ENCODE measurements at regions not wholly inside any gene's neighbourhood (a gene's known extent, or its start where the extent isn't known, plus 50 kb on each side); places are given as distances from the start of the nearest gene placed in this dataset.
"Not testable (repeated sequence)": the region's sequence is repeated elsewhere in the genome, so short reads cannot be mapped to it uniquely, and the experiment has no call there.

GRCh38 chr2:111542120-111542774 is 341.7 kb downstream of the ANAPC1 start:
- H3K9ac ChIP-seq (ENCODE audit: low read length); H3K4me3 ChIP-seq (ENCODE audit: low read length); H3K36me3 ChIP-seq (ENCODE audit: control insufficient read depth, insufficient read depth, low read length, severe bottlenecking); H3K9me3 ChIP-seq (ENCODE audit: control insufficient read depth, low read length); H3K4me1 ChIP-seq (ENCODE audit: control insufficient read depth, insufficient read depth, low read length); DNase-seq (ENCODE audit: low read depth); H3K27me3 ChIP-seq (replicated peaks; ENCODE audit: control insufficient read depth, insufficient read depth, low read length): not testable (repeated sequence)

- H3K9ac ChIP-seq (ENCODE audit: low read length); H3K4me3 ChIP-seq (ENCODE audit: low read length); H3K4me1 ChIP-seq (ENCODE audit: control insufficient read depth, insufficient read depth, low read length); DNase-seq (ENCODE audit: low read depth); H3K36me3 ChIP-seq (ENCODE audit: control insufficient read depth, insufficient read depth, low read length, severe bottlenecking); H3K9me3 ChIP-seq (ENCODE audit: control insufficient read depth, low read length); H3K27me3 ChIP-seq (replicated peaks; ENCODE audit: control insufficient read depth, insufficient read depth, low read length): not testable (repeated sequence)
Measured at GRCh38 chr2:111544006-111544405, 340.0 kb downstream of the ANAPC1 start.

GRCh38 chr2:111545723-111546431 is 338.1 kb downstream of the ANAPC1 start:
- H3K9me3 ChIP-seq (ENCODE audit: control insufficient read depth, low read length); H3K4me3 ChIP-seq (ENCODE audit: low read length); H3K9ac ChIP-seq (ENCODE audit: low read length); H3K36me3 ChIP-seq (ENCODE audit: control insufficient read depth, insufficient read depth, low read length, severe bottlenecking); H3K27me3 ChIP-seq (replicated peaks; ENCODE audit: control insufficient read depth, insufficient read depth, low read length); DNase-seq (ENCODE audit: low read depth); H3K4me1 ChIP-seq (ENCODE audit: control insufficient read depth, insufficient read depth, low read length): not testable (repeated sequence)

- not testable (repeated sequence) for H3K9me3 ChIP-seq (ENCODE audit: control insufficient read depth, low read length); DNase-seq (ENCODE audit: low read depth); H3K4me1 ChIP-seq (ENCODE audit: control insufficient read depth, insufficient read depth, low read length); H3K27me3 ChIP-seq (replicated peaks; ENCODE audit: control insufficient read depth, insufficient read depth, low read length); H3K9ac ChIP-seq (ENCODE audit: low read length); H3K36me3 ChIP-seq (ENCODE audit: control insufficient read depth, insufficient read depth, low read length, severe bottlenecking); H3K4me3 ChIP-seq (ENCODE audit: low read length)
Measured at GRCh38 chr2:111546578-111546977, 337.4 kb downstream of the ANAPC1 start.

GRCh38 chr2:111549174-111549573 is 334.8 kb downstream of the ANAPC1 start:
- not testable (repeated sequence) for H3K9ac ChIP-seq (ENCODE audit: low read length); DNase-seq (ENCODE audit: low read depth); H3K4me3 ChIP-seq (ENCODE audit: low read length); H3K27me3 ChIP-seq (replicated peaks; ENCODE audit: control insufficient read depth, insufficient read depth, low read length); H3K4me1 ChIP-seq (ENCODE audit: control insufficient read depth, insufficient read depth, low read length); H3K36me3 ChIP-seq (ENCODE audit: control insufficient read depth, insufficient read depth, low read length, severe bottlenecking); H3K9me3 ChIP-seq (ENCODE audit: control insufficient read depth, low read length)

GRCh38 chr2:111551428-111551827 is 332.6 kb downstream of the ANAPC1 start:
- not testable (repeated sequence) for DNase-seq (ENCODE audit: low read depth); H3K36me3 ChIP-seq (ENCODE audit: control insufficient read depth, insufficient read depth, low read length, severe bottlenecking); H3K27me3 ChIP-seq (replicated peaks; ENCODE audit: control insufficient read depth, insufficient read depth, low read length); H3K9me3 ChIP-seq (ENCODE audit: control insufficient read depth, low read length); H3K4me3 ChIP-seq (ENCODE audit: low read length); H3K9ac ChIP-seq (ENCODE audit: low read length); H3K4me1 ChIP-seq (ENCODE audit: control insufficient read depth, insufficient read depth, low read length)

GRCh38 chr2:111552625-111553024 is 331.4 kb downstream of the ANAPC1 start:
- H3K36me3 ChIP-seq (ENCODE audit: control insufficient read depth, insufficient read depth, low read length, severe bottlenecking); DNase-seq (ENCODE audit: low read depth); H3K4me3 ChIP-seq (ENCODE audit: low read length); H3K9me3 ChIP-seq (ENCODE audit: control insufficient read depth, low read length); H3K27me3 ChIP-seq (replicated peaks; ENCODE audit: control insufficient read depth, insufficient read depth, low read length); H3K9ac ChIP-seq (ENCODE audit: low read length); H3K4me1 ChIP-seq (ENCODE audit: control insufficient read depth, insufficient read depth, low read length): not testable (repeated sequence)

- not testable (repeated sequence) for H3K9me3 ChIP-seq (ENCODE audit: control insufficient read depth, low read length); H3K9ac ChIP-seq (ENCODE audit: low read length); H3K36me3 ChIP-seq (ENCODE audit: control insufficient read depth, insufficient read depth, low read length, severe bottlenecking); H3K27me3 ChIP-seq (replicated peaks; ENCODE audit: control insufficient read depth, insufficient read depth, low read length); H3K4me1 ChIP-seq (ENCODE audit: control insufficient read depth, insufficient read depth, low read length); DNase-seq (ENCODE audit: low read depth); H3K4me3 ChIP-seq (ENCODE audit: low read length)
Measured at GRCh38 chr2:111559301-111559700, 324.7 kb downstream of the ANAPC1 start.

- not testable (repeated sequence) for DNase-seq (ENCODE audit: low read depth); H3K9me3 ChIP-seq (ENCODE audit: control insufficient read depth, low read length); H3K27me3 ChIP-seq (replicated peaks; ENCODE audit: control insufficient read depth, insufficient read depth, low read length); H3K9ac ChIP-seq (ENCODE audit: low read length); H3K36me3 ChIP-seq (ENCODE audit: control insufficient read depth, insufficient read depth, low read length, severe bottlenecking); H3K4me1 ChIP-seq (ENCODE audit: control insufficient read depth, insufficient read depth, low read length); H3K4me3 ChIP-seq (ENCODE audit: low read length)
Measured at GRCh38 chr2:111559814-111560213, 324.2 kb downstream of the ANAPC1 start.

- H3K9me3 ChIP-seq (ENCODE audit: control insufficient read depth, low read length); DNase-seq (ENCODE audit: low read depth); H3K36me3 ChIP-seq (ENCODE audit: control insufficient read depth, insufficient read depth, low read length, severe bottlenecking); H3K27me3 ChIP-seq (replicated peaks; ENCODE audit: control insufficient read depth, insufficient read depth, low read length); H3K4me3 ChIP-seq (ENCODE audit: low read length); H3K4me1 ChIP-seq (ENCODE audit: control insufficient read depth, insufficient read depth, low read length); H3K9ac ChIP-seq (ENCODE audit: low read length): not testable (repeated sequence)
Measured at GRCh38 chr2:111566068-111566467, 317.9 kb downstream of the ANAPC1 start.

- H3K36me3 ChIP-seq (ENCODE audit: control insufficient read depth, insufficient read depth, low read length, severe bottlenecking); H3K9me3 ChIP-seq (ENCODE audit: control insufficient read depth, low read length); H3K4me3 ChIP-seq (ENCODE audit: low read length); H3K9ac ChIP-seq (ENCODE audit: low read length); H3K4me1 ChIP-seq (ENCODE audit: control insufficient read depth, insufficient read depth, low read length); DNase-seq (ENCODE audit: low read depth); H3K27me3 ChIP-seq (replicated peaks; ENCODE audit: control insufficient read depth, insufficient read depth, low read length): not testable (repeated sequence)
Measured at GRCh38 chr2:111567233-111567632, 316.8 kb downstream of the ANAPC1 start.

All from adipocyte (in vitro differentiated cells).